Transverse colon (tissue), 4 donors: ENCODE measurements at regions not wholly inside any gene's neighbourhood (a gene's known extent, or its start where the extent isn't known, plus 50 kb on each side); places are given as distances from the start of the nearest gene placed in this dataset.
"Not testable (repeated sequence)": the region's sequence is repeated elsewhere in the genome, so short reads cannot be mapped to it uniquely, and the experiment has no call there.

Experiments used
- DNase-seq: peaks from one replicate; pipeline ENCODE4 v3.0.0-alpha.2; 2019
- H3K27ac ChIP-seq, 4 donors: fragments of 200-600 bp; sonication (generic); 2 replicates each; pipeline ENCODE4 v1.5.1; 2016 to 2018; ENCODE audit warnings: inconsistent platforms in 4 of 4
- H3K27me3 ChIP-seq: fragments of 200-600 bp; sonication (generic); 2 replicates; pipeline ENCODE4 v1.5.1; 2017; ENCODE audit warnings: inconsistent platforms
- H3K36me3 ChIP-seq, 4 donors: fragments of 200-600 bp; sonication (generic); 2 replicates each; pipeline ENCODE4 v1.5.1; 2017 to 2019; ENCODE audit warnings: inconsistent platforms in 4 of 4
- H3K4me1 ChIP-seq, 4 donors: fragments of 200-600 bp; sonication (generic); 2 replicates each; pipeline ENCODE4 v1.5.1; 2017 to 2020; ENCODE audit warnings: inconsistent platforms in 4 of 4
- H3K4me3 ChIP-seq, 4 donors: fragments of 200-600 bp; sonication (generic); 1 replicate in 1 of 4; 2 replicates in 3 of 4; pipeline versions ENCODE4 v1.5.1 to v1.6.1; 2017 to 2019; ENCODE audit warnings: inconsistent platforms in 4 of 4
- H3K9me3 ChIP-seq, 2 donors: fragments of 200-600 bp; sonication (generic); 2 replicates each; pipeline ENCODE4 v1.5.1; 2017 to 2019; ENCODE audit warnings: inconsistent platforms in 2 of 2
- WGBS, 2 donors: methylation state at CpG; one replicate each; pipeline ENCODE4 v1.1.5; 2018; ENCODE audit warnings: low coverage in 1 of 2; 5-methylcytosine and 5-hydroxymethylcytosine counted together
- in situ Hi-C, 4 donors: fragments of 200-750 bp; cut with MboI; loops; one replicate each; pipeline versions ENCODE4 v1.15.0 to v1.15.1; 2017; ENCODE audit warnings: low sequenced_read_pairs in 3 of 4, low pct_ligation_motif_present in 1 of 4, low pct_unique_long_range_greater_than_20kb in 1 of 4
- intact Hi-C: fragments of 100-400 bp; cut with DNase I; formaldehyde crosslinking; loops from one replicate; pipeline ENCODE4 v1.15.1; 2023; ENCODE audit warnings: low total_unique reads

DNA sequence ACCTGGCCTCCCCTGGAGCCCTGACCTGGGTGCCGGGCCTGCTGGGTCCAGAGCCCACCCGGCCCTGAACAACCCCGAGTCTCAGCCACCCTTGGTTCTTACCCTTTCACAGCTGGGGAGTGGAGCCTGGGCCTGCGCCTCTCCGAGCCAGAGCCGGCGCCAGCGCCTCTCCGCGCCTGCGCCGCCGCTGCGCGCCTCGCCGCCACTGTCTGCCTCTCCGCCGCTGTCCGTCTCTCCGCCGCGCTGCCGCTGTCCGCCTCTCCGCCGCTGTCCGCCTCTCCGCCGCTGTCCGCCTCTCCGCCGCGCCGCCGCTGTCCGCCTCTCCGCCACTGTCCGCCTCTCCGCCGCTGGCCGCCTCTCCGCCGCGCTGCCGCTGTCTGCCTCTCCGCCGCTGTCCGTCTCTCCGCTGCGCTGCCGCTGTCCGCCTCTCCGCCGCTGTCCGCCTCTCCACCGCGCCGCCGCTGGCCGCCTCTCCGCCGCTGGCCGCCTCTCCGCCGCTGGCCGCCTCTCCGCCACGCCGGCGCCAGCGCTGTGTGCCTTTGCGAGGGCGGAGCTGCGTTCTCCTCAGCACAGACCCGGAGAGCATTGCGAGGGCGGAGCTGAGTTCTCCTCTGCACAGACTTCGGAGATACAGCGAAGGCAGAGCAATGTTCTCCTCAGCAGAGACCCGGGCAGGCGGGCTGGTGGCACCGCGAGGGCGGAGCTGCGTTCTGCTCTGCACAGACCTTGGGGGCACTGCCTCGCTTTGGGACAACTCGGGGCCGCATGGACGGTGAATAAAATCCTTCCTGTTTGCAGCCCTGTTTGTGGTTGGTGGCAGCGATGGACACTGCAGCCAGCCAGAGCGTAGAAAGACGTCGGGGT lies 1553.7 kb downstream of the RPIA start:
- not testable (repeated sequence) for H3K36me3 ChIP-seq, DNase-seq, H3K27me3 ChIP-seq

DNA sequence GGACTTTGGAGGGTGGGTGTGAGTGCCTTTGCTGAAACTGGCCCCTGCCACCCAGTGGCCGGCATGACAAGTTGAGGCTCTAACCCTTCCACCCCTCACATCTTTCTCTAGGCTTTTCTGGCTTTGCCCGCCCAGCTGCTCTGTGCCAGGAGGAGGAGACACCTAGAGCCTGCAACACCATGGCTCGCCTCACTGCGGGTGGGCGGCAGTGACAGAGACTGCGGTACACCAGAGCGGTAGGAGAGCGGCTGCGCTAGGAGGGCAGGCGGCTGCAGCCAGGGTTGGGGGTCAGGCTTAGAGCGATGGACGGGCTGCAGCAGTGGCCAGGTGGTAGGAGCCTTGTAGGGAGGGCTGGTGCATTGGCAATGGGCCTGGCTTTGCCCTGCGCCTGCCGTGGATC lies 1556.9 kb downstream of the RPIA start:
- DNase-seq, H3K9me3 ChIP-seq, intact Hi-C loops, in situ Hi-C loops, H3K4me3 ChIP-seq, H3K4me1 ChIP-seq, H3K36me3 ChIP-seq, H3K27ac ChIP-seq, H3K27me3 ChIP-seq: not testable (repeated sequence)
- WGBS, 2 donors: 90% methylated on average over 10 of the region's 14 CpGs; no CpG with 5 or more reads in 1 of the 2 donors

More for the DNA sequence above, 1553.7 kb downstream of the RPIA start:
- H3K9me3 ChIP-seq, in situ Hi-C loops, intact Hi-C loops, H3K4me3 ChIP-seq, H3K27ac ChIP-seq, H3K4me1 ChIP-seq: not testable (repeated sequence)
- 90% methylated on average over 91 of the region's 94 CpGs; no CpG with 5 or more reads in 1 of the 2 donors for WGBS, 2 donors

DNA sequence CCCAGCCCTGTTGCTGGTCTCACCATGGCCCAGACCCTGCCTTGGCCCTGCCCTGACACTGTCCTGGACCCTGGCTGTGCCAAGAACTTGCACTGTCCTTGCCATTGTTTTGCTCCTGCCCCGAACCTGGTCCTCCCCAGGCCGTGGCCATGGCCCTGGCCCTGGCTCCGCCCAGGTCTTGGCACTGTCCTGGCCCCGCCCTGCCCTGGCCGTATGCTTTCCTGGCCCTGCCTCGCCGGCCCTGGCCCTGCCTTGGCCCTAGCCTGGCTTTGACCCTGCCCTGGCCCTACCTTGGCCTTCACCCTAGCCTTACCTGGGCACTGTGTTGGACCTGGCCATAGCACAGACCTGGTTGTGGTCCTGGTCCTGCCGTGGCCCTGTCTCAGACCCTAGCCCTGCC lies 1558.9 kb downstream of the RPIA start:
- DNase-seq, H3K36me3 ChIP-seq, intact Hi-C loops, H3K4me3 ChIP-seq, H3K27ac ChIP-seq, H3K4me1 ChIP-seq, H3K27me3 ChIP-seq, H3K9me3 ChIP-seq, in situ Hi-C loops: not testable (repeated sequence)
- WGBS, 2 donors: 86% methylated on average over 8 of the region's 8 CpGs; no CpG with 5 or more reads in 1 of the 2 donors

GRCh38 chr2:90251576-90251975 lies 1560.1 kb downstream of the RPIA start:
- intact Hi-C loops, H3K9me3 ChIP-seq, H3K27ac ChIP-seq, H3K4me1 ChIP-seq, DNase-seq, H3K4me3 ChIP-seq, H3K36me3 ChIP-seq, in situ Hi-C loops, H3K27me3 ChIP-seq: not testable (repeated sequence)
- WGBS, 2 donors: 89% methylated on average over 2 of the region's 2 CpGs; no CpG with 5 or more reads in 1 of the 2 donors

DNA sequence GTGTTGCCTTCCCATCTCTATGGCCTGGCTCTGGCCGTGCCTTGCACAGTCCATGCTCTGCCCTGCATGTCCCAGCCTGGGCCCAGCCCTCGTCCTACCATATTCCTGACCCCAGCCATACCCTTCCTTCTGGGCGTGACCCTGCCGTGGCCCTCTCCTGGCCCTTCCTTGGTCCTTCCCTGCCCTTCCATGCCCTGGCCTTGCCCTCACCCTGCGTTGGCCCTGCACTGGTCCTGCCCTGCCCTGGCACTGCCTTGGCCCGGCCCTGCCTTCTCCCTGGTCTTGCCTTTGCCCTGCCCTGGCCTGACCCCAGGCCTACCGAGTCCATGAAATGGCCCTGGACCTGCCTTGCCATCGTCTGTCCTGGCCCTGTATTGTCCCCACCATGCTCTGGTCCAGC lies 1561.8 kb downstream of the RPIA start:
- H3K9me3 ChIP-seq, H3K4me1 ChIP-seq, in situ Hi-C loops, H3K27me3 ChIP-seq, H3K27ac ChIP-seq, H3K36me3 ChIP-seq, H3K4me3 ChIP-seq, DNase-seq, intact Hi-C loops: not testable (repeated sequence)
- 77% methylated on average over 8 of the region's 8 CpGs; no CpG with 5 or more reads in 1 of the 2 donors for WGBS, 2 donors

DNA sequence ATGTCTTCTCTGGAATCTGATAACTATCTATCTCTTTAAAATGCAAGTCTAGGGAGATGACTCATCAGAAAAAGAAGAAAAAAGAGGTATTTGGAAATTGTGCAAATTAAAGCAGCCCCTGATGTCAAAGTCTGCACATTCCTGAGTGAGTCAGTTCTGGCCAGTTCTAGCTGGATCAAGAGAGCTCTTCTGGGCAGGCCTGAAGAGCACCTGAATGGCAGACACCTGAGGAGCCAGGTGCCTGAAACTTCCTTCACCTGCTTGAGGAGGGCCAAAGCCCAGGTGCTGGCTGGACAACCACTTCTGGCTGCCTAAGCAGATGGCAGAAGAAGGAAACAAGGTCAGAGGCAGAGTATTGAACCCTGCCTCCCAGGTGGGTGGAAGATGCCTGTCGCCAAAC lies 1575.4 kb downstream of the RPIA start:
- intact Hi-C loops, H3K27me3 ChIP-seq, H3K36me3 ChIP-seq, H3K4me1 ChIP-seq, H3K9me3 ChIP-seq, in situ Hi-C loops, DNase-seq, H3K27ac ChIP-seq, H3K4me3 ChIP-seq: not testable (repeated sequence)
- 94% methylated on average over 1 of the region's 1 CpG; no CpG with 5 or more reads in 1 of the 2 donors for WGBS, 2 donors

DNA sequence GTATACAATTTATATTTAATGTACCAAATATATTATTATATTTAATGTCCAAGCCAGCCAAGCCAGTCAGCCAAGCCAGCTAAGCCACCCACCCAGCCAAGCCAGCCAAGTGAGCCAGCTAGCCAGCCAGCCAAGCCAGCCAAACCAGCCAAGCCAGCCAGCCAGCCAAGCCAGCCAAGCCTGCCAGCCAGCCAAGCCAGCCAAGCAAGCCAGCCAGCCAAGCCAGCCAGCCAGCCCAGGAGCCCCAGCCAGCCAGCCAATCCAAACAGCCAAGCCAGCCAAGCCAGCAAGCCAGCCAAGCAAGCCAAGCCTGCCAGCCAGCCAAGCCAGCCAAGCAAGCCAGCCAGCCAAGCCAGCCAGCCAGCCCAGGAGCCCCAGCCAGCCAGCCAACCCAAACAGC lies 1596.3 kb downstream of the RPIA start:
- H3K4me1 ChIP-seq, intact Hi-C loops, in situ Hi-C loops, H3K9me3 ChIP-seq, H3K36me3 ChIP-seq, H3K27ac ChIP-seq, H3K4me3 ChIP-seq, H3K27me3 ChIP-seq, DNase-seq: not testable (repeated sequence)

GRCh38 chr2:90288396-90288795 lies 1596.9 kb downstream of the RPIA start:
- DNase-seq, intact Hi-C loops, H3K27me3 ChIP-seq, H3K4me3 ChIP-seq, in situ Hi-C loops, H3K36me3 ChIP-seq, H3K27ac ChIP-seq, H3K9me3 ChIP-seq, H3K4me1 ChIP-seq: not testable (repeated sequence)
- whole genome bisulfite sequencing, 2 donors: 91% methylated on average over 5 of the region's 7 CpGs; no CpG with 5 or more reads in 1 of the 2 donors

GRCh38 chr2:90289291-90289980 lies 1598.0 kb downstream of the RPIA start:
- WGBS, 2 donors: 88% methylated on average over 4 of the region's 6 CpGs; no CpG with 5 or more reads in 1 of the 2 donors
- DNase-seq, H3K36me3 ChIP-seq, H3K4me3 ChIP-seq, H3K9me3 ChIP-seq, H3K27me3 ChIP-seq, H3K4me1 ChIP-seq, H3K27ac ChIP-seq, in situ Hi-C loops, intact Hi-C loops: not testable (repeated sequence)

DNA sequence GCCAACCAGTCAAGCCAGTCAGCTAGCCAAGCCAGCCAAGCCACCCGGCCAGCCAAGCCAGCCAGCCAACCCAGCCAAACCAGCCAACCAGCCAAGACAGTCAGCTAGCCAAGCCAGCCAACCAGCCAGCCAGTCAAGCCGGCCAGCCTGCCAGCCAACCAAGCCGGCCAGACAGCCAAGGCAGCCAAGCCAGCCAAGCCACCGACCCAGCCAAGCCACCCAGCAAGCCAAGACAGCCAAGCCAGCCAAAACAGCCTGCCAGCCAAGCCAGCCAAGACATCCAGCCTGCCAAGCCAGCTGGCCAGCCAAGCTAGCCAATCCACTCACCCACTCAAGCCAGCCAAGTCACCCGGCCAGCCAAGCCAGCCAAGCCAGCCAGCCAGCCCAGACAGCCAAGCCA lies 1599.2 kb downstream of the RPIA start:
- in situ Hi-C loops, H3K27ac ChIP-seq, intact Hi-C loops, H3K36me3 ChIP-seq, DNase-seq, H3K9me3 ChIP-seq, H3K27me3 ChIP-seq, H3K4me3 ChIP-seq, H3K4me1 ChIP-seq: not testable (repeated sequence)
- 75% methylated on average over 5 of the region's 5 CpGs; no CpG with 5 or more reads in 1 of the 2 donors for WGBS, 2 donors
